ENCODE measurements at regions not wholly inside any gene's neighbourhood (a gene's known extent, or its start where the extent isn't known, plus 50 kb on each side); places are given as distances from the start of the nearest gene placed in this dataset.
A peak's percentile ranks its signal among the peaks of the same experiment; 100 is the strongest.

- Histone ChIP-seq H3K36me3 (no peaks in the 10 kb centered on the region), H3K27ac (no peak overlapping the region), H3K27me3 (no peaks in the 10 kb centered on the region), H3K9me3 (no peaks in the 10 kb centered on the region), H3K4me1 (peaks cover 0 to 7% (median 0%) of the 10 kb centered on the region in 4 donors), H3K4me3 (no peak overlapping the region)
- intact Hi-C loops (cut with DNase I; ENCODE audit: low total_unique reads) = no loop called here
- in situ Hi-C loops (cut with MboI; ENCODE audit: low pct_ligation_motif_present in 1 of 4, low pct_unique_long_range_greater_than_20kb in 1 of 4, low sequenced_read_pairs in 3 of 4) = no loop called here
- no peak for DNase-seq
- 71 to 78% methylated on average over 2 of the region's 2 CpGs for WGBS, 2 donors (ENCODE audit: low coverage in 1 of 2)
- TF ChIP-seq EP300 (IDR thresholded peaks at IDR 0.05; ENCODE audit: low read depth) (no peak), CTCF (IDR thresholded peaks at IDR 0.05) (no peak), POLR2A (IDR thresholded peaks at IDR 0.05) (no peak)
Observed at GRCh38 chr13:61188057-61188456, 227.6 kb downstream of the PCDH20 start.

GRCh38 chr13:61187471-61187870 lies 228.2 kb downstream of the PCDH20 start:
- peaks cover 0 to 4% (median 0%) of the 10 kb centered on the region in 4 donors for H3K4me1 ChIP-seq
- H3K9me3 ChIP-seq = no peaks in the 10 kb centered on the region
- no peaks in the 10 kb centered on the region for H3K27me3 ChIP-seq
- no peak for DNase-seq
- H3K27ac ChIP-seq = no peak overlapping the region
- WGBS, 2 donors (ENCODE audit: low coverage in 1 of 2) = 72 to 75% methylated on average over 4 of the region's 4 CpGs
- in situ Hi-C loops (cut with MboI; ENCODE audit: low pct_ligation_motif_present in 1 of 4, low pct_unique_long_range_greater_than_20kb in 1 of 4, low sequenced_read_pairs in 3 of 4) = no loop called here
- intact Hi-C loops (cut with DNase I; ENCODE audit: low total_unique reads) = no loop called here
- TF ChIP-seq POLR2AphosphoS5 (IDR thresholded peaks at IDR 0.05) = no peak
- TF ChIP-seq POLR2A (IDR thresholded peaks at IDR 0.05) = no peak
- no peak for TF ChIP-seq CTCF (IDR thresholded peaks at IDR 0.05)
- no peak overlapping the region for H3K4me3 ChIP-seq
- H3K36me3 ChIP-seq = no peaks in the 10 kb centered on the region

- intact Hi-C loops (cut with DNase I; ENCODE audit: low total_unique reads) = no loop called here
- DNase-seq = no peak
- WGBS, 2 donors (ENCODE audit: low coverage in 1 of 2) = 38 to 46% methylated on average over 1 of the region's 1 CpG
Observed at GRCh38 chr13:61183670-61184069, 232.0 kb downstream of the PCDH20 start.

GRCh38 chr13:61180234-61180633 lies 235.4 kb downstream of the PCDH20 start:
- intact Hi-C loops (cut with DNase I; ENCODE audit: low total_unique reads) = no loop called here

More at GRCh38 chr13:61183670-61184069, 232.0 kb downstream of the PCDH20 start:
- TF ChIP-seq EP300 (IDR thresholded peaks at IDR 0.05; ENCODE audit: low read depth) (no peak), POLR2AphosphoS5 (IDR thresholded peaks at IDR 0.05) (no peak), POLR2A (IDR thresholded peaks at IDR 0.05) (no peak), CTCF (IDR thresholded peaks at IDR 0.05) (no peak)
- Histone ChIP-seq H3K9me3 (no peaks in the 10 kb centered on the region), H3K36me3 (no peaks in the 10 kb centered on the region), H3K27ac (no peak overlapping the region), H3K4me3 (no peak overlapping the region), H3K4me1 (no peaks in the 10 kb centered on the region), H3K27me3 (no peaks in the 10 kb centered on the region)
- in situ Hi-C loops (cut with MboI; ENCODE audit: low pct_ligation_motif_present in 1 of 4, low pct_unique_long_range_greater_than_20kb in 1 of 4, low sequenced_read_pairs in 3 of 4) = no loop called here

More at GRCh38 chr13:61180234-61180633, 235.4 kb downstream of the PCDH20 start:
- in situ Hi-C loops (cut with MboI; ENCODE audit: low pct_ligation_motif_present in 1 of 4, low pct_unique_long_range_greater_than_20kb in 1 of 4, low sequenced_read_pairs in 3 of 4) = no loop called here
- WGBS, 2 donors (ENCODE audit: low coverage in 1 of 2) = 20 to 47% methylated on average over 4 of the region's 4 CpGs
- H3K4me3 ChIP-seq = no peak overlapping the region
- H3K36me3 ChIP-seq = no peaks in the 10 kb centered on the region
- H3K27me3 ChIP-seq = no peaks in the 10 kb centered on the region
- H3K4me1 ChIP-seq = no peaks in the 10 kb centered on the region
- TF ChIP-seq POLR2A (IDR thresholded peaks at IDR 0.05) (no peak), EP300 (IDR thresholded peaks at IDR 0.05; ENCODE audit: low read depth) (no peak), POLR2AphosphoS5 (IDR thresholded peaks at IDR 0.05) (no peak), CTCF (IDR thresholded peaks at IDR 0.05) (no peak)
- DNase-seq = no peak
- peak overlapping the region in 2 of 4 donors; percentile 25 to 41 for H3K27ac ChIP-seq
- no peaks in the 10 kb centered on the region for H3K9me3 ChIP-seq

Measured in transverse colon (tissue), 4 donors.